SW 1271 (cell line): ENCODE measurements at regions not wholly inside any gene's neighbourhood (a gene's known extent, or its start where the extent isn't known, plus 50 kb on each side); places are given as distances from the start of the nearest gene placed in this dataset.

Experiments
- DNase-seq, 2 experiments: peaks; one replicate each; lab custom pipeline; 2025; lab: John Stamatoyannopoulos, UW

GRCh38 chr11:69348414-69349235, 54.7 kb downstream of the MYEOV start:
- DNase-seq, result no peak

GRCh38 chr11:69350040-69350439, 56.1 kb downstream of the MYEOV start:
- DNase-seq, result no peak

DNA sequence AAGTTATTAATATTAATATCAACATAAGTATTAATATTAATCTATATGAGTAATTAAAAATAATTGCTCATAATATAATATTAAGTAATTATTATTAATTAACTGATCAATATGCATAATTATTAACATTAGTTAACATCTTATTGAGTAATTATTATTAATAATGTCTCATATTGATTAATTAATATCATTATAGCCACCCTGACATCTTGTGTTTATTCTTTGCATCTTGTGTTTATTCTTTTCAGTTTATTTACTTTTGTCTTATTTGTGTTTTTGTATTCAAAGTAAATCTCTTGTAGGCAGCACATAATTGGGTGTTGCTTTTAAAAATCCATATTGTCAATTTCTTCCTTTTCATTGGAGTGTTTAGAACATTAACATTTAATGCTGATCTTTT, 56.6 kb downstream of the MYEOV start:
- no peak for DNase-seq

- peak in 1 of 2 experiments; percentile 88 for DNase-seq
Observed at GRCh38 chr11:69351460-69351859, 57.5 kb downstream of the MYEOV start.

GRCh38 chr11:69352166-69352565, 58.2 kb downstream of the MYEOV start:
- DNase-seq, result no peak

- peak; percentile 66 to 86 for DNase-seq
Observed at GRCh38 chr11:69352715-69353319, 58.9 kb downstream of the MYEOV start.

GRCh38 chr11:69353696-69354544, 60.0 kb downstream of the MYEOV start:
- DNase-seq, result no peak

DNA sequence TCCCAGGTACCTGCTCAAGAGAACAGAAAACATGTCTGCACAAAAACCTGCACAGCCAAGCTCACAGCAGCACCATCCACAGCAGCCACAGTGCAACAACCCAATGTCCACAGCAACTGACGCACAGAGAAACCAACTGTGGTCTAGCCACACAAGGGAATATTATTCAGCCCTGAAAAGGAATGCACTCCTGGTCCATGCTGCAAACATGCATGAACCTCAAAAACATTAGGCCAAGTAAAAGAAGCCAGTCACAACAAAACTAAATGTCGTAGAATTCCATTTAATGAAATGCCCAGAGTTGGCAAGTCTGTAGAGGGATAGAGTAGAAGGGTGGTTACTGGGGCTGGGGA, 60.6 kb downstream of the MYEOV start:
- DNase-seq, result no peak

GRCh38 chr11:69355346-69355940, 61.5 kb downstream of the MYEOV start:
- DNase-seq, result no peak

- DNase-seq, result no peak
Observed at GRCh38 chr11:69355959-69356702, 62.2 kb downstream of the MYEOV start.

- no peak for DNase-seq
Observed at GRCh38 chr11:69356703-69357457, 62.9 kb downstream of the MYEOV start.

DNA sequence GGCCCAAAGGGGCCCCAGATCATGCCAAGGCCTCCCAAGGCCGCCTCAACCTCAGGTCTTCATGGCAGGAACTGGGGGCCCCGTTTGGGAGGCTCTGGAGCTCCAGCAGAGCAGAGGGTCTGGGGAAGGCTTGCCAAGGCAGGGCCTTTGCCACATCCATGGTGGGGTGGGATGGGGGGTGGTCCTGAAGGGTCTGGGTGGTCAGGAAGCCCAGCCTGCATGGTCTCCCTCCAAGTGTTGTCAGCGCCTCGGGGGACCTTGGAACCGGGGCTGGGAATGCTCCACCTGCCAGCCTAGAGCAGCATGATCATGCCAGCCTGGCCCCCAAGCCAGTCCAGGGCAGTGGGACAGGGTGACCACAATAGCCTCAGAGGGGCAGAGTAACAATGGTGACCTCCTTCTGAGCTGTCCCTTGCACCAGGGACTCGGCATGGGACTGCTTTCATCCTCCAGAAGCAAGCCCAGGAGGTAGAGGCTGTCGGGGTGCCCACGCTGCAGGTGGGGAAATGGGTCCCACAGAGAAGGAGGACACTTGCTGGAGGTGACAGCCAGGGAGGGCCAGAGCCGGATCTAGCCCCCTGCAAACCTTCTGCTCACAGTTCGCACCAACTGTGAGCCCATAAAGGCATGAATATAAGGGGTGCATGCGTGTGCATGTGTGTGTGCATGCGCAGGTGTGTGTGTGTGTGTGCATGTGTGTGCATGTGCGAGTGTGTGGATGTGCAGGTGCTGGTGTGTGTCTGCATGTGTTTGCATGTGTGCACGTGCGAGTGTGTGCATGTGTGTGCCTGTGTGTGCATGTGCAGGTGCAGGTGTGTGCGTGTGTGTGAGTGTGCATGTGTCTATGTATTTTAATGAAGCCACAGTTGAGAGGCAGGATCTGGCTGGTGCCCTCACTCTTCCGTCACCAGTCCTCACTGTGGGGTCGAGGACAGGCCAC, 63.8 kb downstream of the MYEOV start:
- no peak for DNase-seq

GRCh38 chr11:69358398-69359020, 64.6 kb downstream of the MYEOV start:
- DNase-seq, result no peak

GRCh38 chr11:69359735-69360480, 66.0 kb downstream of the MYEOV start:
- no peak for DNase-seq

GRCh38 chr11:69360606-69361005, 66.7 kb downstream of the MYEOV start:
- no peak for DNase-seq

- no peak for DNase-seq
Observed at GRCh38 chr11:69361048-69361447, 67.1 kb downstream of the MYEOV start.

GRCh38 chr11:69361466-69361865, 67.5 kb downstream of the MYEOV start:
- no peak for DNase-seq

GRCh38 chr11:69362315-69362714, 68.4 kb downstream of the MYEOV start:
- no peak for DNase-seq

DNA sequence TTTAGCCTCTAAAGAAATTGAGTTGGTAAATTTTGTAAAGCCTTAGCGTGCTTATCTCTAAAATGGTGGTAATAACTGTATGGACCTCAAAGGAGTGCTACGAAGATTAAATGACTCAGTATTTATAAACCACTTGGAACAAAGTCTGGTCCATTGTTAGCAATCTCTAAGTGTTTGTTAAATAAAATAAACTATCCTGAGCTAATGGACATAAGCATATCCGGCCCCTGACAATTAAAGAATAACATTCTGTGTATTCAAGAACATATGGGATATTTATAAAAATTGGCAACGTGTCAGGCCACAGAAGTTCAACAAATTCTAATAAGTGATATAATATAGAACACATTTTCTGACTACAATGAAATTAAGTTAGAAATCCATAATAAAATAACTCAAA, 71.0 kb downstream of the MYEOV start:
- no peak for DNase-seq
